T-helper 9 cell (primary cell): ENCODE measurements at regions not wholly inside any gene's neighbourhood (a gene's known extent, or its start where the extent isn't known, plus 50 kb on each side); places are given as distances from the start of the nearest gene placed in this dataset.

Source experiments
- DNase-seq: peaks from one replicate; pipeline ENCODE4 v3.0.0-alpha.2; 2020

- DNase-seq = no peak
These were observed 570.2 kb downstream of the UTRN start for GRCh38 chr6:144855375-144855774.

GRCh38 chr6:144855812-144856531 is 570.8 kb downstream of the UTRN start:
- no peak for DNase-seq

GRCh38 chr6:144856622-144857021 is 571.5 kb downstream of the UTRN start:
- DNase-seq = no peak

GRCh38 chr6:144857086-144857485 is 572.0 kb downstream of the UTRN start:
- DNase-seq = no peak

GRCh38 chr6:144862769-144863168 is 577.6 kb downstream of the UTRN start:
- DNase-seq = no peak

- no peak for DNase-seq
These were observed 582.6 kb downstream of the UTRN start for GRCh38 chr6:144867761-144868160.

- DNase-seq = no peak
These were observed 585.6 kb downstream of the UTRN start for GRCh38 chr6:144870782-144871181.

GRCh38 chr6:144873623-144874378 is 588.7 kb downstream of the UTRN start:
- DNase-seq = no peak

- DNase-seq = no peak
These were observed 591.6 kb downstream of the UTRN start for GRCh38 chr6:144876689-144877088.

- no peak for DNase-seq
These were observed 592.0 kb downstream of the UTRN start for GRCh38 chr6:144877118-144877517.

- DNase-seq = no peak
These were observed 593.4 kb downstream of the UTRN start for GRCh38 chr6:144878577-144878976.

- DNase-seq = no peak
These were observed 594.3 kb downstream of the UTRN start for GRCh38 chr6:144879436-144879835.

GRCh38 chr6:144882425-144882824 is 597.3 kb downstream of the UTRN start:
- no peak for DNase-seq

- no peak for DNase-seq
These were observed 598.8 kb downstream of the UTRN start for GRCh38 chr6:144883915-144884314.

GRCh38 chr6:144885817-144886216 is 600.7 kb downstream of the UTRN start:
- no peak for DNase-seq

GRCh38 chr6:144886682-144887081 is 601.5 kb downstream of the UTRN start:
- DNase-seq = no peak

GRCh38 chr6:144888621-144889020 is 603.5 kb downstream of the UTRN start:
- no peak for DNase-seq

- no peak for DNase-seq
These were observed 608.6 kb downstream of the UTRN start for GRCh38 chr6:144893680-144894151.

- no peak for DNase-seq
These were observed 609.1 kb downstream of the UTRN start for GRCh38 chr6:144894240-144894639.

GRCh38 chr6:144895313-144896278 is 610.5 kb downstream of the UTRN start:
- no peak for DNase-seq

GRCh38 chr6:144896289-144896688 is 611.2 kb downstream of the UTRN start:
- DNase-seq = no peak

GRCh38 chr6:144896871-144897270 is 611.7 kb downstream of the UTRN start:
- DNase-seq = no peak

- DNase-seq = no peak
These were observed 612.3 kb downstream of the UTRN start for GRCh38 chr6:144897441-144897921.
